ENCODE measurements at regions not wholly inside any gene's neighbourhood (a gene's known extent, or its start where the extent isn't known, plus 50 kb on each side); places are given as distances from the start of the nearest gene placed in this dataset.

DNA sequence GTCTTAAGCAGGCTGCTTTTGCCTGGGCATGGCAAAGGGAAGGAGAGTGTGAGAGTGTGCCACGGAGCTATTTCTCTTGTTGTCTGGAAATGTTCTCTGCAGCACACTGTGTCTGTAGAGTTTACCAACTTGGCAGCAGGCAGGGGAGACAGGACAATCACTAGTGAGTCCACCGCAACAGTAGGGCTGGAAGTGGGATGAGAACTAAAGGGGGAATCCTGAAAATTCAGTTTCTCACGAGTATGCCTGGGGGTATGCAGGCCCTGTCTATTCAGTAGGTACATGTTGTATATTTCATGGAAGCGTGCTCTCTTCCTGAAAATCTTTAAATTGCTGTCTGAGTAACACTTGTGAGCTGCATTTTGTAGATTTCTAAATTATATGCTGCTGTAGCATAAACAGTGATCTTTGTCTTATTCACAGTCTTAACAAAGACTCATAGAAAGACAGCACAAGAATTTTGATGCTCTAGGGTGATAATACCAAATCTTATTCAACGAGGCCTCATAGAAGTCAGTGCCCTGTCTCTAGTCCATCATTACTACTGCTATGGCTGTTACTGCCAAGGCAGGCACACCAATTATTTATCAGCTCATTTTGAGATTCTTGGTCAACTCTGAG, 200.4 kb upstream of the LEF1 start:
- DNase-seq, result no peak

DNA sequence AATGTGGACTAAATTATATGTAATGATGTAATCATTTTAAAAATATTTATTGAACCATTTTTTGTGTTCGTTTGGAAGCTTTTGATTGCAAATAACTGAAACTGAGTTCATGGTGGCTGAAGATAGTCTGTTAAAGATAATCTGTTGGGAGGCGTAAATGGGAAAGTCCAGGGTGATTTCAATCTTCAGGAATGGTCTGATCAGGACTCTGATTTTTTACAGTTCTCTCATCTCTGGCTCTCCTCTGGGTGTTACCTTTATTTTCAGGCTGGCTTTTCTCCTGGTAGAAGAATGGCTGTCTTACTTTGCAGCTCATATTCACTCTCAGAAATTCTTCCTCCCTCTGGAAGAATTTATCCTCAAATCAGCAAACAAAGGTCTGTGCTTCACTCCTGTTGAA, 199.0 kb upstream of the LEF1 start:
- no peak for DNase-seq

- DNase-seq, result no peak
Measured at GRCh38 chr4:108366716-108367115, 198.0 kb upstream of the LEF1 start.

DNA sequence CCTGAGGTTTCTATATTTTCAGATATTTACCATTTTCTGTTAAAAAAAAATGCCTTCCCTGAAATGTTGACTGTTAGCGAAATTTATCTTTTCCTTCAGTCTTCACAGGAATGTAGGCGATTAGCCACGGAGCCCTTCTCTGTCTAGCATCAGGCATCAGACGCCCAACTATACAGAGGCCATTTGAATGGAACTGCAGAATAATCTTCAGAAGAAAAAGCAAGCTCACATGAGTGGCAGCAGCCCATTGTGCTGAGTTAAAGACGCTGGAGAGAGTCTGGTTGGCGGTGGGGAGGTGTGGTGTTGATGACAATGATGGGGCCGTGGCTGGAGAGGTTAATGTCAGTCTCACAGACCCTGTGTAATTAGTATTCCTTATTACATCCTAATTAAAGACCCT, 196.8 kb upstream of the LEF1 start:
- DNase-seq, result no peak

DNA sequence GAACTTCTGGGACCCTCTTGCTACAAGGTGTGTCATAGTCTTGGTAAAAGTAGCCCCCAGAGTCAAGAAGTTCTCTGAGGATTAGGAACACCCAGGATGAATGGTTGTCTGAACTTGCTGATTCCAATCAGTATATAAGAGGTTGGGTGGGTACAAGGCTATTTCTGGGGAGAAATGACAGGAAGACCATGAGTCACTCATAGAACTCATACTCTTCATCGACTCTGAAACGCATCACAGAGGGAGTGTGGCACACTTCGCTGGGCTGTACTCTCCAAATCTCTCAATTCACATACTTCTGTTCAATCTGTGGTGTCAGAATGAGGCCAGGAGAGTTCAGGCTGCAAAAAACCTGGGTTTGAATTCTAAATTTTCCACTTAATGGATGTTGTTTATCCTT, 193.2 kb upstream of the LEF1 start:
- DNase-seq, result no peak

DNA sequence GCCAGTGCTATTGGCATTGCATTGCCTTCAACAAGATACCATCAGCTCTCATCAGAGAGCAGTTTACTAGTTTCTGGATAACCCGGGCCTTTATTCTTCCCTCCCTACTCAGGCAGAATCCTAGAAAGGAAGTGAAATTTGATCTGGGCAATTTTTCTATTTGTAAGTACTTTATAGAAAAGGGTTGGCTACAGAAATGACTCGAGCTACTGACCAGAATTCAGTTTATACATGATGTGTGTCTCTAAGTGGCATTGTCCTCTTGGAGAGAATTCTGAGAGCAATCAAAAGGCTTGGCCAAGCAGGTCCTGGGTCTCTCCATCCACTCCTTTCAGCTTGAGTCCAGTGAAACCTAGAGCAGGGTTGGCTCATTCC, 192.7 kb upstream of the LEF1 start:
- no peak for DNase-seq

DNA sequence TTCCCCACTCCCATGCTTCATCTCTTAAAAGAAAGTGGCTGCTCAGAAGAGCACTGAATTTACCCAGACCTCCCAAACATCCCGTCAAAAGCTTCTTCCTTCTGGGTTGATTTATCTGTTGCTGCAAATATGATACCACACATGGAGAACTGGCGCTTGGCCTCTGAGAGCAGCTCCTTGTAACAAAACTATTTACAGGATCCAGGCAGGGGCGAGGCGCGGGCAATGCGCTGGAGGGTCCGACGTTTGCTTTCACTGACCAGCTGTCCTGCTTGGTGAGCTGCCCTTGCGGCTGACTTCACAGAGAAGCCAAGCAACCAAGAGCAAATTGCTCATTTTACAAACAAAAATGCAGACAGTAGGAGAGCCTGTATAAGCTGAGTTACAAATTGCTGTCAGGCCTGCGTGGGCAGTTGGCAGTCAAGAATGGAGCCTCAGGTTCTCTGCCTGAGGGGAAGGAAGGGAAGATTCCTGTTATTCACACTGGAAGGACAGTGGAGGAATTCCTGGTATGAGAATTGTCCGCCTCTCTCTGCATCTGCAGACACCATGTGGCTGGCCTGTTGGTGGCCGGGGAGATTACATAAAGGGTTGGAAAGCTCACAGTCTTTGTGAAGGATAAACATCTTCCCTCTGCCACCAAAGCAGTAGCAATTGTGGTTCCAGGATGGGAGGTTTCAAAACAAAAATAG, 192.2 kb upstream of the LEF1 start:
- peak in 2 of 58 donors; percentile 3 for DNase-seq

DNA sequence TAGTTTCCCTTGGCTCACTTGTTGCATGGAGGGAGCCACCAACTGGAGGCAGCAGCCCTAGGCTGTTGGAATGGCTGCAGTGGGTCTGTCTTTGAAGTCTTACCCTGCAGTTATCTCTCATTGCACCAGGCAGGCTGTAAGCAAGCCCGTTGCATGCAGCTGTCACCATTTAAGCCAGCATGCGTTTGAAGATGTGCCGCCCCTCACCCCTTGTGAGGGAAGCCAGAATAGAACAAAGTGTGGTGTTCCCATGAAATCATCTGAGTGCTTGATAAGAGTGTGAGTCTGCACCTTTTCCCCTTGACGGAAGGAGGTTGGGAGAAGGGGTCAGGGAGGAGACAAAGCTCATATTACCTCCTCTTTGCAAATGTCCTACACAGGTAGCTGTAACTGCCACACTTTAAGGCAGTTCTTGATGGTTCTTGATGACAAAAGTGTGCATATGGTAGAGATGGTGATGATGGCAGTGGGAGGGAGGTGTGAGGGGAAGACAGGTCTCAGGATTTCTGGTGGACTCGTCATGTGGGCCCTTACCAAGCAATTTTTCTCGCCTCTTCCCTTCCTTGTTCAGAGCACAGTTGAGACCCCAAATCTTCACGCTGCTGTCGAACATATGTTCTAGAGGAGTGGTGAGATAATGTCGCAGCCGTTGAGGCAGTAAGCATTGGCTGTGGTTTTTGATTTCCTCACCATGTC, 191.4 kb upstream of the LEF1 start:
- no peak for DNase-seq

- DNase-seq, result no peak
Measured at GRCh38 chr4:108359130-108359985, 190.6 kb upstream of the LEF1 start.

- no peak for DNase-seq
Measured at GRCh38 chr4:108355902-108356535, 187.3 kb upstream of the LEF1 start.

DNA sequence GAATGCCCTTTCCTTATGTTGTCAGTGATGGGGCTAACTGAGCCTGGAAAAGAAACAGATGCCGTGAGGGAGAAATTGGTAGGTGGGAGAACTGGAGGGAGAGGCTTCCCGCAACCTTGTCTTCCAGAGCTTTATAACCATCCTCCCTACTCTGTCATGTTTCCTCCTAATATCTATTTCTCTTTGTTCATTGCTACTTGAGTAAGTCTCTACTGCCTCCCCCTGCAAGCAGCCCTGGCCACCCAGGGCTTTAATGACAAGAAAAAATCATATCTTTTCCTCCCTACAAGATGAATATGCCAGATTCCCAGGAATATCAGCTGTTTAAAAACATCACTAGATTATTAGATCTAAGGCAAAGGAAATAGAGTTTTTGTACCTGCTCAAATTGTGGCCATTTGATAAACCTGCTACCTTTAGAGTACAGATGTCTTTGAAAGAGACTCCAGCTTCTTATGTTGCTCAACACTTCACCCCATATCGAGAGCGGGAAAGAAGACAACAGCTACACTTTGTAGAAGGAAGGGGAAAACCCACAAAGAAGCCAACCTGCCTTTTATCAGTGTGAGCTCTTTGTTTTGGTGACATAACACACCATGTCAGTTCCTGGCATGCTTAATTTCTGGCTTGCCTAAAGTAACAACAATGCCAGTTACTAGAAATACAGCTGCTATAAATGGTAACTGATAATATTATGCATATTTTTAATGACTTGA, 186.6 kb upstream of the LEF1 start:
- no peak for DNase-seq

DNA sequence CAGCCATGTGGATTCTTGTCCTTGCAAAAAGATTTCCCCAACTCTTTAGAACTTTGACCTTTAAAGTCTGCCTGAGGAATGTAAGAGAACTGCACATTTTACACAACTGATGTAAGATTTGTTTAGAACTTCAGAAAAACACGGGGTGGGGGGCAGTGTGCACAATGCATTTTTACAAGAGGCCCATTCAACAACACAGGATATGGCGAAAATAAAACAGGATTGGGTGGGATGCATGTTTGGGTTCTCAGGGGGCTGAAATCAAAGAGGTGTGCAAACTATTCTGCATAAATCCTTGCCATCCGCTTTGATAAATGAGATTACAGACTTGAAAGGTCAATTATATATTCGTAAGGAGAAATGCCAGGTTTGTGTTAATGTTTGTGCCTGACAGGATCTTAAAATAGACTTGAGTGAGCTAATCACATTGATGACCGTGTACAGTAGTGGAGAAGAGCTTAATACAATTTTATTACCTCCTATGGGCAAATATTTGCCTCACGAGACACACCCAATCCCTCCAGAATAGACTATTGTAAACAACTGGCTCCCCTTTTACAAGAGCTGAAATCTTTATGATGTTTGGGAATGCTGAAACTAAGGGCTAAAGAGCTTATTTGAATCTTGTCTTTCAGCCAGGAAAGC, 184.1 kb upstream of the LEF1 start:
- no peak for DNase-seq

GRCh38 chr4:108351791-108352190, 183.1 kb upstream of the LEF1 start:
- DNase-seq, result no peak

DNA sequence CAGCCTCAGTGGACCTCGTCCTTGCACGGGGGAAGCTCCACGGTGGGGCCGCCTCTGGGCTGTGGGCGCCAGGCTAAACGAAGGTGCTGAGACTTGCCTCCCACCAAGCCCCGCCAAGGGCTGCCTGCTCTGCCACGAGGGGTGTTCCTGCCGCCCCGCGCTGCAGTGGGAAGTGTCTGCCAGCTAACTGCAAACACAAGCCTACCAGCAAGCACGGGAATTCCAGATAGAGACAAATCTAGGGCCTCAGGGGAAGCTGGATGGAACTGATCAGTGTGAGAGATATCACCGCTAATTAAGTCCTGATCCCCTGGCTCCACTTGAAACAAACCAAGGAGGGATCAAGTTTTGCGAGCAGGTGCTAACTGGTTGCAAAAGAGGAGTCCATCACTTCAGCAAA, 181.6 kb upstream of the LEF1 start:
- no peak for DNase-seq

DNA sequence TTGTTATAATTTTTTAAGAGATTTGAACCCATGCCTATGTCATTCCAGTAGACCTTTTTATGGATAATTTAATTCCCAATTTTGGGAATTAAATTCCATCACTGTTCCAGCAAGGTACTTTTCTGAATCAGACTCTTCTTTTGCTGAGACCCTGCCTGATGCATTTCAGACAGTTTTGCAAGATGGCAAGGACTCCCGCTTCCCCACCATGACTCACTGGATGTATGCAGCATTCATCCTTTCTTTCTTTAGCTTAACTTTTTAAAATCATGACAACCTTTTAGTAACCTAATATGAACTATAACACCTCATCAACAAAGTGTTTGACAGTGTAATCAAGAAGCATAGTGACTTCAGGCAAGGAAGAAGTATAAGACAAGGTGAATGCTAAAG, 178.1 kb upstream of the LEF1 start:
- no peak for DNase-seq

- no peak for DNase-seq
Measured at GRCh38 chr4:108345862-108346817, 177.4 kb upstream of the LEF1 start.

DNA sequence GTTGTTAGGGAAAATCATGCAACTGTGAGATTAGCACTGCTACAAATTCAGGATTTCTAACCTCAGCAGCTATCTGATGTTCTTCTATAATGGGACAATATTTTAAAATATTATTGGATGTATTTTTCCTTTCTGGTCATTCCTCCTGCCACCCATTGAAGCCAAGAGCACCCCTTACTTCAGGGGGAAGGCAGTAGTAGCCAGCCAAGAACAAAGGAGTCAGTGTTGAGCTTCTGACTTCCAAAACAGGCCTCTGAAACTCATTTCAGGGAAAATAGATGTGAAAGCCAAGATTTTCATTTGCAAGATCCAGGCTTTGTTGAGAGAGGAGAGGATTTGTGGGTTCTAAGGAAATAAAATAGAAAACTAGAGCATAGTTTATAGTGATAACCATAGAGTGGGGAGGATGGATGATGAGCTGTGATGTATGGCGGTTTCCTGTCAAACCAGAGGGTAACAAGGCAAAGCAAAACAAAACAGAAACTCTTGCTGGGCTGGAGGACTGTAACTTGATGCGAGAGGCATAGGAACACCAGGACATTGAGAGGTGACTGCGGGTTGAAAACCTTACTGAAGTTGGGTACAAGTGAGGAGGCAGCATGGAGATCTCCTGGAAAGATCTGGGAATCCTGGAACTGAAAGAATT, 173.7 kb upstream of the LEF1 start:
- DNase-seq, result no peak

DNA sequence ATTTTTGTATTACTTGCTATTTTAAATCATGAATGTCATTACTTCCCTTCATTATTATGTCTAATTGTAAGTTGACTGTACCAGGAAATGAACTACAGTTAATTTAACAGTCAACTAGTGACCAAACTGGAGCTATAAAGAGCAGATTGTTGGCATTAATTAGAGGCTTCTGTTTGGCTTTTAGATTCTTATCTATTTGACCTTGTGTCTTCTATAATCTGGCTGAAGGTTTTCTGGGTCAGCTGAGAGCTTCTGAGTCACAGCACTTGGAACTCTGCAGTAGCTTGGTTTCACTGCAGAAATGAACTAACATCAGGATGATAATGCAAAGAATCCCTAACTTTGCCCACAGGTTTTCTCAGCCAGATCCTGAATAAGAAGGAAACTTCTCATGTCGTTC, 169.2 kb upstream of the LEF1 start:
- no peak for DNase-seq

GRCh38 chr4:108336076-108336475, 167.3 kb upstream of the LEF1 start:
- DNase-seq, result no peak

Measured in anterior cingulate cortex (tissue), 58 donors.